ENCODE measurements at regions not wholly inside any gene's neighbourhood (a gene's known extent, or its start where the extent isn't known, plus 50 kb on each side); places are given as distances from the start of the nearest gene placed in this dataset.

GRCh38 chr7:112959276-112959675, 127.4 kb downstream of the GPR85 start:
- TF ChIP-seq CTCF (conservative IDR thresholded peaks at IDR 0.05), result no peak
- no peak for TF ChIP-seq ZFX (IDR thresholded peaks at IDR 0.05)

Measured in C4-2B (cell line).